AG04450 (cell line): ENCODE measurements at regions not wholly inside any gene's neighbourhood (a gene's known extent, or its start where the extent isn't known, plus 50 kb on each side); places are given as distances from the start of the nearest gene placed in this dataset.

Experiments
- CTCF ChIA-PET: fragments of 300-600, 350-600 bp; formaldehyde crosslinking; extraction: SDS; loops from one replicate; lab custom pipeline; 2022; ENCODE audit warnings: antibody characterized with exemption, inconsistent platforms; lab: Charles Lee
- POLR2A ChIA-PET: fragments of 350-600 bp; formaldehyde crosslinking; extraction: SDS; loops from one replicate; lab custom pipeline; 2021; ENCODE audit warnings: antibody characterized with exemption, inconsistent platforms; lab: Yijun Ruan, JAX
- DNase-seq: peaks from one replicate; pipeline ENCODE4 v3.0.0-alpha.2; 2011; ENCODE audit warnings: low read depth, low spot score
- H3K27ac ChIP-seq: one replicate; pipeline ENCODE4 v1.5.1; 2012; ENCODE audit warnings: low read depth, low read length, control low read depth
- H3K27me3 ChIP-seq: one replicate; pipeline ENCODE4 v1.6.0; 2012; ENCODE audit warnings: low read length; ENCODE audit not compliant: control insufficient read depth, insufficient read depth
- H3K4me3 ChIP-seq: 2 replicates; pipeline ENCODE4 v1.5.1; 2011; ENCODE audit warnings: mild to moderate bottlenecking, low read depth, low read length, control low read depth
- H3K9me3 ChIP-seq: 2 replicates; pipeline ENCODE4 v1.5.1; 2012; ENCODE audit warnings: low read length; ENCODE audit not compliant: control insufficient read depth, insufficient read depth
- TF ChIP-seq, protein P1 (sequence below): IDR thresholded peaks from 2 replicates; pipeline ENCODE4 v1.5.1; 2011; ENCODE audit warnings: low read depth, low read length, control low read depth, inconsistent platforms

DNA sequence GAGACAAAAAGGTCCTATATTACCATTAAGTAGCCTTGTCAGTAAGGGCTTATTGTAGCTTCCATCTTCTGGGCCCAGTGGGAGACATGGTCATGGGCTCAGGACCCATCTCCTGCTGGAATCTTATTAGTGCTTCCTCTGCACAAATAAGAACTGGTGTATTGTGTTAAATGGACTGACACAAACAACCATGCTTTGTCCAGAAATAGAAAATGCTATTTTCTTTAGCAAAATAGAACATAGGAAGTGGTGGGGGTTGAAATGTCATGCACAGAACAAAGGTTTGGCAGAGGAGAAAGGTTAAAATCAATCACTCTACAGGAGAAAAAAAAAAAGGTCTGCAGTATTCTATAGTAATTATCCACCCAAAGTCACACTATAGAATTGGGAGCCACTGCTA, 252.2 kb downstream of the ELAVL2 start:
- DNase-seq: no peak
- ChIA-PET POLR2A (no interaction called here), CTCF (no interaction called here)
- Histone ChIP-seq H3K27me3 (no peaks in the 10 kb centered on the region), H3K27ac (no peak overlapping the region), H3K9me3 (peaks cover 5% of the 10 kb centered on the region; the same call in 1 of the 2 replicates), H3K4me3 (no peak overlapping the region)
- TF ChIP-seq, protein P1, sequence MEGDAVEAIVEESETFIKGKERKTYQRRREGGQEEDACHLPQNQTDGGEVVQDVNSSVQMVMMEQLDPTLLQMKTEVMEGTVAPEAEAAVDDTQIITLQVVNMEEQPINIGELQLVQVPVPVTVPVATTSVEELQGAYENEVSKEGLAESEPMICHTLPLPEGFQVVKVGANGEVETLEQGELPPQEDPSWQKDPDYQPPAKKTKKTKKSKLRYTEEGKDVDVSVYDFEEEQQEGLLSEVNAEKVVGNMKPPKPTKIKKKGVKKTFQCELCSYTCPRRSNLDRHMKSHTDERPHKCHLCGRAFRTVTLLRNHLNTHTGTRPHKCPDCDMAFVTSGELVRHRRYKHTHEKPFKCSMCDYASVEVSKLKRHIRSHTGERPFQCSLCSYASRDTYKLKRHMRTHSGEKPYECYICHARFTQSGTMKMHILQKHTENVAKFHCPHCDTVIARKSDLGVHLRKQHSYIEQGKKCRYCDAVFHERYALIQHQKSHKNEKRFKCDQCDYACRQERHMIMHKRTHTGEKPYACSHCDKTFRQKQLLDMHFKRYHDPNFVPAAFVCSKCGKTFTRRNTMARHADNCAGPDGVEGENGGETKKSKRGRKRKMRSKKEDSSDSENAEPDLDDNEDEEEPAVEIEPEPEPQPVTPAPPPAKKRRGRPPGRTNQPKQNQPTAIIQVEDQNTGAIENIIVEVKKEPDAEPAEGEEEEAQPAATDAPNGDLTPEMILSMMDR: no peak

DNA sequence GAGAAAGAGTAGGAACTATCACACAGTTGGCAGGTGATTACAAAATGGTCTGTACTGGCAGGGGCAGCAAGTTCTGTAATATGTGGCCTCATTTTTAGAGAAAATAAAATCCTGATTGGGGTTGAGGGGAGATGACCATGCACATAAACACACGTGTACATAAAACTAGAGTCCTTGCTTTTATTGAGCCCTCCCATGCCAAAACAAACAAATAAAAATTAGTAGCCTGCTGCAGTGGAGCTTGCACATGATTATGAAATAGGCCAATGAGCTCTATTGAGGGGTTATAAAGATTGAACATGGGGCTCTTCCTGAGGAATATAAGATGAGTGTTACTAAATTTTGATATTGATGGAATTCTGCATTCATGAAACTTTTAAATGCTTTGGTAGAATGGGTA, 248.4 kb downstream of the ELAVL2 start:
- TF ChIP-seq, protein P1: no peak
- DNase-seq: no peak
- H3K27me3 ChIP-seq: no peaks in the 10 kb centered on the region
- H3K4me3 ChIP-seq: no peak overlapping the region
- ChIA-PET CTCF (no interaction called here), POLR2A (no interaction called here)
- H3K27ac ChIP-seq: no peak overlapping the region
- peaks cover 7% of the 10 kb centered on the region for H3K9me3 ChIP-seq

DNA sequence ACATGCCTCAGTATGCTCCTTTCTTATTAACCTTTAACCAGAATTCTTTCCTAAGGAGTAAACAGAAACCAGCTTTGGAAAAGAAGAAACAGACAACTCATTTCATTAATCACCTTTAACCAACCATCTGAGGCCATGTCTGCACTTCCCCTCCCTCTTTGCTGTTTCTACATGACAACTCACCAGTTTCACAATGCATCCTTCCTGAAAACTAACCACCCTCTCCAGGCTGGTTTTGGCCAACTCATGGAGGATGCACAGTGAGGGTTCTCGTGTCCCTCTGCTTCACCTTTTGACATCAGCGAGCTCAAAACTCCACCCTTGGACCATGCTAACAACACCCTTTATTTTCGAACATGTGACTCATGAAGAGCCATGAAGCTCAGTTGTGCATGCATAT, 244.1 kb downstream of the ELAVL2 start:
- CTCF ChIA-PET: no interaction called here
- POLR2A ChIA-PET: no interaction called here
- Histone ChIP-seq H3K4me3 (no peak overlapping the region), H3K27me3 (no peaks in the 10 kb centered on the region), H3K9me3 (peaks cover 7% of the 10 kb centered on the region), H3K27ac (no peak overlapping the region)
- TF ChIP-seq, protein P1: no peak
- no peak for DNase-seq

DNA sequence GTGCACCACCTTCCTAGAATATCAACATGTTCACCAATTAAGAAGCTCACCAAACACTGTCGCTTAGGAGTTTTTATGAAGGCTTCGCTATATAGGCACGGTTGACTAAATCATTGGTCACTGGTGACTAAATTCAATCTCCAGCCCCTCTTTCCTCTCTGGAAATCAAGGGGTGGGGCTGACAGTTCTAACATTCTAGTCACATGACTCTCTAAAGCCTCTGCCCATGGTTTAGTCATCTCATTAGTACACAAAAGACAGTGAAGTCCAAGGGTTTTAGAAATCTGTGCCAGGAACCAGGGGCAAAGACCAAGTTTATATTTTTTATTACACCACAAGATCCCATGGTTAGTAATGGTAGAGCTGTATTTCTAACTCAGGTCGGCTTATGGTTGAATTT, 243.2 kb downstream of the ELAVL2 start:
- TF ChIP-seq, protein P1: no peak
- CTCF ChIA-PET: no interaction called here
- no peaks in the 10 kb centered on the region for H3K27me3 ChIP-seq
- no peak overlapping the region for H3K4me3 ChIP-seq
- no peak overlapping the region for H3K27ac ChIP-seq
- DNase-seq: no peak
- peaks cover 2% of the 10 kb centered on the region; the same call in 1 of the 2 replicates for H3K9me3 ChIP-seq
- POLR2A ChIA-PET: no interaction called here

DNA sequence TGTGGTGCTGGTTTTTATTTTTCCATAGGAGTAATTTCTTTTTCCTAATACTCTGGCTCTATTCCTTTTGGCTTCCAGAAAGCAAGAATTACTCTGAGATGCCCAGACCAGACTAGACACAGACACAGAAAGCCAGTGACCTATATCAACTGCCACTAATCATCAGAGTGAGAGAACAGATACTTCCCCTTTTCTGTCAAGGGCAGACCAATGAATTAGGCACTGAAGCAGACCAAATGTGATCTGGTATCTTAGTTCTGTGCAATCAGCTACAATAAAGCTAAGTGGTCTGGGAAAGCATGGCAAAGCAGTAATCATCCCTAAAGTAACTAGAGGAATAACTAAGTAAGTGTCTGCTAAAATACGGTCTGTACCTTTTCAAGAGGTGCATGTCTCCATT, 239.1 kb downstream of the ELAVL2 start:
- TF ChIP-seq, protein P1: no peak
- no peaks in the 10 kb centered on the region for H3K27me3 ChIP-seq
- ChIA-PET POLR2A (no interaction called here), CTCF (no interaction called here)
- H3K27ac ChIP-seq: no peak overlapping the region
- H3K9me3 ChIP-seq: peaks cover 2% of the 10 kb centered on the region; the same call in 1 of the 2 replicates
- no peak overlapping the region for H3K4me3 ChIP-seq
- no peak for DNase-seq
